Head of caudate nucleus (tissue), 42 donors: ENCODE measurements at regions not wholly inside any gene's neighbourhood (a gene's known extent, or its start where the extent isn't known, plus 50 kb on each side); places are given as distances from the start of the nearest gene placed in this dataset.
"Not testable (repeated sequence)": the region's sequence is repeated elsewhere in the genome, so short reads cannot be mapped to it uniquely, and the experiment has no call there.

ENCODE experiments used
- DNase-seq, 42 donors: peaks; one replicate each; pipeline versions ENCODE4 v3.0.0 to v3.0.0-alpha.2; 2020 to 2021; ENCODE audit warnings: mixed read lengths in 7 of 42
- intact Hi-C: fragments of 100-400 bp; cut with DNase I; formaldehyde crosslinking; loops from one replicate; pipeline ENCODE4 v1.15.0; 2022

DNA sequence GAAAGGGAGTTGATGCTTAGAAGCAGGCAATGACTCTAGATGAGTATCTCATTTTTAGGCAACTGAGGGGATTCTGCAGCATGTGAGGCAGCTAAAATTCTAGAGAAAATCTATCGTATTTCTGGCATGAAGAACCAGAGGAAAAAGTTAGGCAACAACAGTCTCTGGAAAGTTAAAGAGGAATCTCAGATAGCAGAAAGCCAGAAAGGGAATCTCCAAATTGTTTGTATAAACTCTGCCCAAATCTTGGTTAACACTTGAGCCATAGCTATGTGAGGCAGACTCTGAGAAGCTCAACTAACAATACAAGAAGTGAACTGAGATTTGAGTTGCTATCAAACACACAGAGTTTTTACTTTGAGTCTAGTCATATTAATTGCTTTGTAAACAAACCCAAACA lies 215.8 kb upstream of the FZD8 start:
- intact Hi-C loops = no loop called here
- DNase-seq = no peak

GRCh38 chr10:35855155-35855947 lies 213.3 kb upstream of the FZD8 start:
- no peak for DNase-seq
- intact Hi-C loops = no loop called here

GRCh38 chr10:35854661-35855060 lies 212.6 kb upstream of the FZD8 start:
- no peak for DNase-seq
- intact Hi-C loops = no loop called here

GRCh38 chr10:35852721-35853120 lies 210.6 kb upstream of the FZD8 start:
- no peak for DNase-seq
- intact Hi-C loops = no loop called here

DNA sequence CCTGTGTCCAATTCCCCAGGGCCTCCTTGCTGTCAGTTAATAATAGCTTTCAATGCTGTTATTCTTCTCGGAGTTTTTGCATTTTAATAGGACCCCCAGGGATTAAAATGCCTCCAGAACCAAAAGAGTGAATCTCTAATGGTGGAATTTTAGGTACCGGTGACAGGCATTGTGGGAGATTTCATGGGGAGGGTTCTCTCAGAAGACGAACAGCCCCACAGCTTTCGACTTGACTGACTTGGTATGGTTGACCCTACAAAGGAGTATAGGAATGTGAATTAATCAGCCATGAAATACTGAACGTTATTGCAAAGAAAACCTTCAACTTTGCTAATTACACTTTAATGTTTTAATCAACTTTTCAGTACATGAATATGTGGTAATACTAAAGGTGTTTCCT lies 206.3 kb upstream of the FZD8 start:
- intact Hi-C loops = no loop called here
- no peak for DNase-seq

DNA sequence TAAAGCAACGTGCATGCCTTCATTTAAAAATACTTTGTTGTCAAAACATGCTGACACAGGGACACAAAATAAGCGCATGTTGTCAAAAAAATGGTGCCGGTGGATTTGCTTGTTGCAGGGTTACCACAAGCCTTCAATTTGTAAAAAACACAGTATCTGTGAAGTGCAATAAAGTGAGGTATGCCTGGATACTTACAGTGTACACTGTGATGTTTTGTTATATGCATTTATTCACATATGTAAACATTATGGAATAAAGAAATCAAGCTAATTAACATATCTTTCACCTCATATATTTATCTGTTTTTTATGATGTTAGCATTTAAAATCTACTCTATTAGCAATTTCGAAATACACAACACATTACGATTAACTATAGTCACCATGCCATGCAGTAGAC lies 202.6 kb upstream of the FZD8 start:
- no peak for DNase-seq
- intact Hi-C loops = no loop called here

DNA sequence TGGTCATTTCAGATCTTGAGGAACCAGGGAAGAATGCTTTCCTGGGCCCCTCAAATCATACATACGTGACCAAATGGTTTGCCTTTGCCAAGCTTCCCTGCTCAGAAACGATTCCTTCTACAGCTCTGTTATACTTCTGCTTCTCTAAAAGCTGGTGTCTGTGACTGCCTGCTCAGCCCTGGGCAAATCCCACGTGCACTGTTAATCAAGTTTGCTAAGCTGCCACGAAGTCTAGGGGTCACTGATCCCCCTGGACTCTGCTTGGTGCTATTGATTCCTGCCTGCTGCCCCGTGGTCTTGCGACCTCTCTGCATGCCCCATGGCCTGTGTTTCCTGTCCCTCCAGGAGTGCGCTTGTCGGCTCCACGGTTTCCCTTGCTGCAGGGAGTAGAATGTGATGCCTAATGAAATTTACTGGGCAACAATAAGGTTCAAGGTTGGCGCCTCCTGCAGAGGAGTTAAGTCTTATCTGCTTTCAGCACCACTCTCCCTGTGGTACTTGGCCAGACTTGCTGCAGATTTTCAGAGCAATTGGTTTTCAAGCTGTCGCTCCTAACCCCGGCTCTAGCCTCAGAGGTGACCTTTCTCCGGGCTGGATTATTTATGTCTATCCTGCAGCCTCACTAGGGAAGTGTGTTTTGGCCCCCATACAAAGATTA lies 201.6 kb upstream of the FZD8 start:
- intact Hi-C loops = no loop called here
- DNase-seq = no peak

DNA sequence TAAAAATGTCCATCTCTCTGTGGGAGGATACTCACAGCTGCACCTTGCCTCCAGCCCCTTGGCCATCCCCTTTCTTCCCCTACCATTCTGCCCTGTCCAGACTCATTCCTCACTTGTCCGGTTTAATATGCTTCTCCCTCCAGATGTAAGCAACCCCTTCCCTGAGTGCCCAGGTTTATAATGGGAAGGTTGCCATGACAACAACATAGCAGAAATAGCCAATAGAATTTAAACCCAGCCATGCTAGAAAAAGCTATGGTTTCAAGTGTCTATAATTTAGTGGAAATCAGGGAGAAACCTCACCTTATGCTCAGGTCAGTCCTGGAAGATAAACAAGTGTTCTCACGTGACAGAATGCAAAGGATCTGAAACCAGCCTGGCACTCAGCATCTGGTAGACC lies 196.0 kb upstream of the FZD8 start:
- DNase-seq = no peak
- intact Hi-C loops = no loop called here

GRCh38 chr10:35835545-35835944 lies 193.4 kb upstream of the FZD8 start:
- no peak for DNase-seq
- intact Hi-C loops = no loop called here

GRCh38 chr10:35834877-35835494 lies 192.9 kb upstream of the FZD8 start:
- intact Hi-C loops = no loop called here
- DNase-seq = no peak

GRCh38 chr10:35827783-35828182 lies 185.7 kb upstream of the FZD8 start:
- intact Hi-C loops = no loop called here
- no peak for DNase-seq

DNA sequence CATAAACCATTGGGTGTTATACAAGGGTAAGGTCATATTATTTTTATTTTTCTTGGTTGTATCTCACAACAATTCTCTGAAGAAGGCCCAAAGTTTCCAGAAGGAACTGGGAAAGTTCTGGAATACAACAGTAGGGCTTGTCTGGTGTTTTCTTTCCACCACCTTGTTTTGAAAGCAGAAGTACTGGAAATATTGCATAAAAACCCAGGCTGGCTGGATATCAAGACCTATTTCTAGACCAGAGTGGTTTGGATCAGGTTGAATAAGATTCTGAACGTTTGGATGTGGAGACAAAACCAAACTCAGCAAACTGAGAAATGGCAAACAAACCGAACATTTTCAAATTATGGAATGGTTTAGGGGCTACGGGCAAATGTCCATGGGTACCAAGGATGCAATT lies 182.6 kb upstream of the FZD8 start:
- intact Hi-C loops = no loop called here
- DNase-seq = no peak

DNA sequence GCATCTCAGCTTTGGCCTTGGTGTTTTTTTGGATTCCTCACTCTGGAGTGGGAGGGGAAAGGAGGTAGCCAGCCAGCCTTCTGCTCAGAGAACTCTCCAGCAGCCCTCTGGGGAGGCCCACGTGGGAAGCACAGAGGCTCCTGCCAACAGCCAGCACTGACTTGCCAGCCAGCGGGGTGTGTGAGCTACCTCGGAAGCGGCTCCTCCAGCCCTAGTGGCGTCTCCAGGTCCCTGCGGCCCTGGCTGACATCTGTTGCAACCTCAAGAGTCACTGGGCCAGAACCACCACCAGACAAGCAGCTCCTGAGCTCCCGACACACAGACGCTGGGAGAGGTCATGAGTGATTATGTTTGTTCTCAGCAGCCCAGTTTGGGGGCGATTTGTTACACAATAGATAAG lies 180.2 kb upstream of the FZD8 start:
- DNase-seq = peak; percentile 4 to 81 (median 52)
- intact Hi-C loops = no loop called here

- no peak for DNase-seq
- intact Hi-C loops = no loop called here
Measured at GRCh38 chr10:35821339-35821911, 179.3 kb upstream of the FZD8 start.

- DNase-seq = no peak
- intact Hi-C loops = no loop called here
Measured at GRCh38 chr10:35819736-35820135, 177.6 kb upstream of the FZD8 start.

- DNase-seq = no peak
- intact Hi-C loops = no loop called here
Measured at GRCh38 chr10:35819011-35819410, 176.9 kb upstream of the FZD8 start.

- intact Hi-C loops, DNase-seq: not testable (repeated sequence)
Measured at GRCh38 chr10:35817109-35817508, 175.0 kb upstream of the FZD8 start.

- peak in 1 of 42 donors; percentile 9 for DNase-seq
- intact Hi-C loops = no loop called here
Measured at GRCh38 chr10:35813219-35813618, 171.1 kb upstream of the FZD8 start.

DNA sequence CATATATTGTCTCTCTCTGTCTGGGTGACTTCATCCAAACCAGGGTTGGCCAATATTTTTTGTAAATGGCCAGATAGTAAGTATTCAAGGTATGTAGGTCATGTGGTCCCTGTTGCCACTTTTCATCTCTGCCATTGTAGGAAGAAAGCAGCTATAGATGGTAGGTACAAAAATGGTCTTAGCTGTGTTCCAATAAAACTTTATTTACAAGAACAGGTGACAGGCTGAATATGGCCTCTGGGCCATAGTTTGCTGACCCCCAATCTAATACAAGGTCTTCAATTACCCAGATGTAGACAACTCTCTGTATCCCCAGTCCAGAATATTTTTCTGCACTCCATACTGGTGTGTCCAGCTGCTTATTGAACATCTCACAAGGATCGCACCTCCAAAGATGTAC lies 166.2 kb upstream of the FZD8 start:
- DNase-seq = no peak
- intact Hi-C loops = no loop called here

DNA sequence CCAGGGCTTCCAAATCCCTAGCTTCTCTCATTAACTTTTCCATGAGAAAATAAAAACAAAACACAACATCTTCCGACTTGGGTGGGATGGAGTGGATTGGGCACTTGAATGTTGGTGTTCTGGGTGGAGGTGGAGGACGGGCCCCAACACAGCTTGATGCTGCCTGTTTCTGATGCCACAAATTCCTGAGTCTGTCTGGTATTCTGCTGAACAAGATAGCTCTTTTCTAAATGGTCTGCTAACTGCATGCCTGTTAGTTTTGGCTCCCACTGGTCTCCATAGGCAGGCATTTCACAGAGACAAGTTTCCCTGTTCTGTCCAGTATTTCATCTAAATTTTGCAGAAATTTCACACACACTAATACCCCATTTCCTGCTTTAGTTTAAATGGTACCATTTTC lies 160.9 kb upstream of the FZD8 start:
- DNase-seq = no peak
- intact Hi-C loops = no loop called here
